SKM-1 (cell line): ENCODE measurements at regions not wholly inside any gene's neighbourhood (a gene's known extent, or its start where the extent isn't known, plus 50 kb on each side); places are given as distances from the start of the nearest gene placed in this dataset.

Source experiments
- DNase-seq: peaks from one replicate; lab custom pipeline; 2025; ENCODE audit not compliant: unreplicated experiment; lab: John Stamatoyannopoulos, UW

DNA sequence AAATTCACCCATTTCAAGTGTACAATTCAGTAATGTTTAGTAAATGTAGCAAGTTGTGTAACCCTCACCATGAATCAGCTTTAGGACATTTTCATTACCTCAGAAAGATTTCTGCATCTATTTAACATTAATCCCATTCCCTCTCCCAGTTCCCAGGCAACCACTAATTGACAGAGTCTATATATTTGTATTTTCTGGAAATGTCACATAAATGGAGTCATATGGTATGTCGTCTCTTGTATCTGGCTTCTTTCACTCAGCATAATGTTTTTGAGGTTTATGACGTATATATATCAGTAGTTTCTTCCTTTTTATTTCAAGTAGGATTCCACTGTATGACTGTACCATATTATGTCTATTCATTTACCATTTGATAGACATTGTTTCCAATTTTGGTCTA is 199.8 kb downstream of the CYB561 start:
- DNase-seq = no peak

DNA sequence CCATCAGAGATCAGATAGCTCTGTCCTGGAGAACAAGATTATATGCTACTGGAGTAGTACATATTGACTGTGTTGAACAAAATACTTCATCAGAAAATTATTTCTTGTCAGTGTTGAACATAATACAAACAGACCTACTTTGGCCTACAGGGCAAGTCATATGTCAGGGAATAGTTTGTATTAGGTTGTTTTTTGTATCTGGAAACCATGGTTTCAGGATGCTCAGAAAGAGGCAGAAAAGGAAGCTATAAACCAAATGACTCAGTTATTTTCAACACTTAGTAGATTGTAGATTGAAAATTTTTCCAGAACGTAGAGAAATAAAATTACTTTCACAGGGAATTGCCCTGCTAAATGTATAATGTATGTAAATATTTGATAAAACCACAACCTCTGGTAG is 198.4 kb downstream of the CYB561 start:
- no peak for DNase-seq

DNA sequence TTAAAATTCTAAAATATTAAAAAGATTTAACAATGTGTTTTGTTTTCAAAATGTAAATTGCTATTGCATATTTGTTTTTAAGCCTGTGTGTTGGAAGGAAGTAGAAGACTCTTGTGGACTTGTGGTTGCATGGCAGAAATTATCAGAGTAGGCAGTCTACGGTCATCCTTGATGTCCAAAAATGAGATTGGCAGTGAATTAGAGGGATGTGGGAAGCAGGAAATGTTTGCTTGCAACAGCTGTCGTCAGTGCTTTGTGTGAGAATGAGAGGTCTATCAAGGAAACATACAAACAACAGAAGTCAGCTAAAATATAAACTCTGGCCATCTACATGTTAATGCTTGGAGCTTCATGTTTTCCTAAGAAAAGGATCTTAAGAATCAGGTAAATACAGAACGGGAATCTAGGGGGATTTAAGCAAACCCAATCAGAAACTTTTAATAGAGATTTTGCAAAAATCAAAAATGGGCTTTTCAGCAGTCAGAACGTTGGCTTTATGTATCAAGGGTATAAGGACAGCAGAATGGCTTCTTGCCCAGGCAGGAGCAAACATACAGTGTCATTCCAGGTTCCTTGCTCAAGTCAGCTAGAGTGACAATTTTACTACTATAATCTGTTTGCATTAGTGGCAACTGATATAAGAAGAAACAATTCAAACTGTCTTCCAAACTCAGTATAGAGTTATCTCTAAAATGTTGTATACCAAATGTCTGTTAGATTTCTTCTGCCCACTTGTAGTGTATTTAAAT is 196.7 kb downstream of the CYB561 start:
- no peak for DNase-seq

DNA sequence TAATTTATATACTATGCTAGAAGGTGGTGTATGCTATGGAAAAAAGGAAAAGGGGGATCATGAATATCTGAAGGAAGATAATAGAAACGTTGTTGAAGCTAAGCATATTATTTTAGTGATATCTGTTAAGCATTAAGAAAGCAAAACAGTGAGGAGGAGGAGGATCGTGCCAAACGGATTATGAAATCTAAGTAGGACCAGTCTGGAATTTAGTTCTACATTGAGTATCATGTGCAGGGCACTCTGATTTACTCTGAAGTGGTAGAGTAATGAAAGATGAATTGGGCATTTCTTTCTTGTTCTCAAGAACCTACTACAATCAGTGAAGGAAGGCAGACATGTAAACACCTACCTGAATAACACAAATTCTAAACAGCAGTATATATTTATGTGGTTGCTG is 195.3 kb downstream of the CYB561 start:
- DNase-seq = no peak

DNA sequence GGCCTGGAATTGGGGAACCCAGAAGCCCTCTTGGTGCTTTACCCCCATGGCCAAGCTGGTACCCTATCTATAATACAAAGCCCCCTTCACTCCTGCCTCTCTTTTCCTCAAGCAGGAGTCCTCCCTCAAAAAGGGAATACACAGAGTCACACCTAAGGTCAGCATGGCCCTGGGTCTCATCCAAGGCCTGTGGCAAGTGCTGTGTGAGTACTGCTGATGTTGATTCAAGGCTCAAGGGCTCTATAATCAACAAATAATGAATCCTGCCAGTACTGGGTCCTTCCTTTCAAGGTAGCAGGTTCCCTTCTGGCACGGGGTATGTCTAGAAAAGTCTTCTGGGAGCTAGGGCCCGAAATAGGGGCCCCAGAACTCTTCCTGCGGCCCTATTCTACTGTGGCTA is 187.3 kb downstream of the CYB561 start:
- no peak for DNase-seq

DNA sequence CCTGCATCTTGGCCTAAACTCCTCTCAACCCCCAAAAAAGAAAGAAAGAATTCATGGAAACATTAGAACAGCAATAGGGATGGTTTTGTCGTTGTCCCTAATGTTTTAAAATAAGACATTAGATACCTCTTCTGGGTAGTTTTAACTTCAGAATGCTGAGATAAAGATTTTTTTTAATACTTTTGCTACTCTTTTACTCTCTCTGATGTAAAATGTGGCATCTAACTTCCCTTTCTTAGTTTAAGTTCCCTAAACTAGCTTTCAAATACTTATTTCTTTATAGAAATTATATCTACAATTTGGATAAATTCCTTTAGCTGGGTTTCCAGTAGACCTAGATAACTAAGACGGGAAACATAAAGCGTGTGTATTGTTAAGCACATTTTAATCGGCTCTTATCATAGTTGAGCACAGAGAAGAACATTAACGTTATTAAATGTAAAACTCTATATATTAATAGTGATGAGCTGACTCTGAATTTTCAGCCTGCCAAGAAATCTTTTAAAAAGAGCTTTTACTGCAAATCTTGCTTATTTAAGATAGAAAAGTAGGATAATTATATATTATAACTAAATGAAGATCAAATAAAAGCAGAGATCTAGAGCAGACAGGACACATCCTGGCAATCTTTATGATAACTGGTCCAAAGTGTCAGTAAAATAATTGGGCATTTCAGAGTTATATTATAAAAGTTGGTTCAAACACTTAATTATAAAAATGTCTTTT is 183.2 kb downstream of the CYB561 start:
- DNase-seq = no peak

DNA sequence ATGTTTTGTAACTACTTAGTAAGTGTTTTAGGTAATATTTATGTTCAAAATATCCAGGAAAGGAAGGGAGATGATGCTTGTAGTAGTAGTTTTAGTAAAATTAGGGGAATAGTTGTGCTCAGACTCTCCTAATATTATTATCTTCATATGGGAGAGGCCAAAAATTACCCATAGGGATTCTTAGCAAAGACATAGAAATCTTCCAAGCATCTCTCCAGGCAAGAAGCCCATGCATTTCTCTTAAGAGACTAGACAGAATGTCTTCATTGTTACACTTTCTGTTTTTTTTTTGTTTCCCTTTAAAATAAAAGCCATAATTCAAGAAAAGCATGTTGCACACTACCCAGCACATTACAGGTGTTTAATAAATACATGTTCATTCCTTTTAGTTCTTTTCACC is 180.6 kb downstream of the CYB561 start:
- no peak for DNase-seq

DNA sequence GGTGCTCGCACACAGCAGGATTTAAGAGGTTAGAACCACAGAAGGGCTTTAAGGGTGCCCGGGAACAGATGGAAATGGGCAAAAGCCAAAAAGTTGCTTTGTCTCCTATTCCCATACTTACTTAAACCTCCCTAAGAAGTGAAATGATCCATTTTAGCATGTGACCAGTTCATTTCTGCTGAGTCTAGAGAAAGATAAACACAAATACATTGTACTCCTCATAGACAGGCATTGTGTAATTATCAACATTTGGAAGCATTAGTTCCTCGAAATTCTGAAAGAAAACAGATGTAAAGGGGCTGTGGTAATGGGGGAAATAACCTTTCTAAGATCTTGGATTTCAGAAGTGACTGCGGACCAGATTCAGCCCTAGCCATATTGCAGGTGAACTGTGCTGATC is 178.3 kb downstream of the CYB561 start:
- DNase-seq = no peak

DNA sequence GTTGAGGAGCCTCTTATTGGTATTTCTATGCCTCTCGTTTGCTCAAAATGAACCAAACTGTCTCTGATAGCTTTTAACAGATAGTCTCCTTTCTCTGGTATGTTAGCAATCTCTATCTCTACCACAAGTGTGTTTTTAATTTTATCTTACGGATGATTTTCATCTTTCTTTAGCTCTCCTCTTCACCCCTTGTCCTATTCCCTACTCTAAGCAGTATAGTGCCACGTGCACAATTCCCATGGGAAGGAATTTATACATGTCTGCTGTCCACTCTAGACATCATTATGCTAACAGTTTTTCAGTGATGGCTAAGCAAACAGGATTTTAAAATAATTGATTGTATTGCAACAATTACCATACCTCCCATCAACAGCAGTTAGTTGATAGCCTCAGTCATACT is 177.3 kb downstream of the CYB561 start:
- DNase-seq = no peak

DNA sequence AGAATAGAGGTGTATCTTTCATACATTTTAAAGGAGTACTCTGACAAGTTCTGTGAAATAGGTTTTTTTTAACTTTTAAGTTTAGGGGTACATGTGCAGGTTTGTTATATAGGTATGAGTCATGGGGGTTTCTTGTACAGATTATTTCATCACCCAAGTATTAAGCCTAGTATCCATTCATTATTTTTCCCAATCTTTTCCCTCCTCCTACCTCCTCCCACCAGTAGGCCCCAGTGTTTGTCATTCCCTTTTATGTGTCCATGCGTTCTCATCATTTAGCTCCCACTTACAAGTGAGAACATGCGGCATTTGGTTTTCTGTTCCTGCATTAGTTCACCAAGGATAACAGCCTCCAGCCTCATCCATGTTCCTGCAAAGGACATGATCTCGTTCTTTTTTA is 175.5 kb downstream of the CYB561 start:
- no peak for DNase-seq

DNA sequence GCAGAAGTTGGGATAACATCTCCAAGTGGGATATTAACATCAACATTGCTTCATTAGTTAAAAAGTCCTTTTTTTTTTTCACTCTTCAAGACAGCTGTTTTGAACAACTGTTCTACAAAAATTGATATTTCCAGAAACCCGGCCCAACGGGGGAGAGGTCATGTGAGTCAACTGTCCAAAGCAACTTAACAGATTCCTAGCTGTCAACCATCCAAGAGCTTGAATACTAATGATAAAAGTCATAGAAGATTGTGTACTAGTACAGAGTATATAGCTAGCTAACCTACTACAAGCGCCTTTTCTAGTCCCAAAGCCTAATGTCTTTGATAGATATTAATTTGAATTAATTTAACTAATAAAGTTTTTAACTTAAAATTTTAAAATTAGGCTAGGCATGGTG is 172.0 kb downstream of the CYB561 start:
- DNase-seq = no peak

DNA sequence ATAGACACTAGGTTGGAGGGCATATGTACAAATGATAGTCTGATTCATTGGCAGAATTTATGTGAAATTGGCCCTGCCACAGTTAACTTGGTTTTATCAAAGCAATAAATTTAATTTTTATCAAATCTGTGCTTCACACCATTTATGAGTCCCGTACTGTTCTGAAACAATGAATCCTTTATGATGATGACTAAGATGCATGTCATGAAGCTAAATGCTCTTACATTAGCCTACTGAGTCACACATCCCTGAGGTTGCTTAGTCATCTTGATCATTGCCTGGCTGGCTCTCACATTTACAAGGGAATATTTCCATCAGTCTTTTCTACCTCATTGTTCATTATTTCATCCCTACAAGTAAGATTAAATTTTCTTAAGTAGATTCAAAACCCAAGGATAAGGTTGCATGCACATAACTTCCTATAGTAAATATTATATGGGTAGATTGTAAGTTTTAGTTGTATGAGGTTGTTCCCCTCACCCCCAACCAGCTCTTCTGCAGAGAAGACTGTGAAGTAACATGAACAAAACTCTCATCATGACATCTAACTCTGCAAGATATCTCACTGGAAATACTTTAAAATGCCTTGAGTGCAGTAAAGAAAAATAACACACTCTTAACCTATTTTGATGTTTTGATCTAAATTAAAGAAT is 170.7 kb downstream of the CYB561 start:
- DNase-seq = no peak

DNA sequence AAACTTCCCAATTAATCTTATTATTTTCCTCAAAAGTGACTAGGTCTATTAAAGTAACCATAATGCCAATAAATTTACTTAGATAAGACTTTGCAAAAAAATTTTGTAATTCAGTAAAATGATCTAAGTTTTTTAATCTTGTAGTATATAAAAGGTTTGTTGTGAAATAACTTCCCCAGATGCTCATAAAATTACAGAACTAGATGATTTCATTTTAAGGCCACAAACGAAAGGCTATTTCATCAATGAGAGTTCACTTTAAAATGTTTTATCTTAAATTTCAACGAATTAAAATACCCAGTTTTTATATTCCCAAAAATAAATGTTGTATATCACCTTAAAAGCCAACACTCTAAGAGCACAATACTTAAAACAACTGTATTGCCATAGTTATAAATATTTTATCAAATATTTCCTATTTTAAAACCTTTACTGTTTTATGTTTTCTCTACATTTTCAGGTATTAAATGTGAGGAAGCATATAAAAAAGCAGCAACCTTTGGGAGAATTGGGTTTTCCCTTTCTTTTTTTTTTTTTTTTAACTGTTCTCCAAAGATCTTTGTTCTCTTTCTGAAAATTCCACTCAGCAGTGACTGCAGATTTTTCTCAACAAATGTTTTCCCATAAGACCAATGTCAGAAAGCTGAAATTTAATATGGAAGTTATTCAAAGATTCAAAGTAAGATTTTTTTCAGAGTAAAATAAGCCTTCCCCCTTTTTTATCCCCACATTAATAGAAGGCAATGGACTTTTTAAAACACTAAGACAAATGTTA is 169.9 kb downstream of the CYB561 start:
- DNase-seq = no peak

DNA sequence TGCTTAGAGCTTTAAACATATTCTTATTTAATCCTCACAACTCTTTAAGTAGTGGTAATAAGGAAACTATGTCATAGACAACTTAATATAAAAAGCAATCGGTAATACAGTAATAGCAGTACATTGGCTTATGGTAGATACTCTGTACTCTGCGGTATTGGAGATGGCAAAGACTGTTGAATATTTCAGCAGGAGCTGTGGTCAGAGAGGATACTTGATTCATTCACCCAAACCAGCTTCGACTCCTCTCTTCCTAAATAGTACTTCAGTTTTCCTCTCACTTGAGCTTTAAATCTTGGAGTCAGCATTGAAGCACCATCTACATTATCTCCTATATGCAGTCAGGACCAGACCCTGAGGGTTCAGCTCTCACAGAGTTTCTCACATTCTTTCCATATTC is 169.3 kb downstream of the CYB561 start:
- DNase-seq = no peak

DNA sequence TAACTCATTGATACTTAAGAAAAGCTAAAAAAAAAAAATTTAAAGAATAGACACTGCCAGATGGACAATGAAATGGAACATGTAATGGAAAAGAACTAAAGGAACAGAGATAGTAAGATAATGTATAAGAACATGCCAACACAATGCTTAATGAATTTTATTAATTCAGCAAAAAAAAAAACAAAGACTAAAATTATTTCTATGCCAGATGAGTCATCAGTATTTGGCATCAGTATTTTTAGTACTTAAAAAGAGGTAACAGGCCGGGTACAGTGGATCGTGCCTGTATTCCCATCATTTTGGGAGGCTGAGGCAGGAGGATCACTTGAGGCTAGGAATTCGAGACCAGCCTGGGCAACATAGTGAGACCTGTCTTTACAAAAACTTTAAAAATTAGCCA is 168.5 kb downstream of the CYB561 start:
- no peak for DNase-seq

DNA sequence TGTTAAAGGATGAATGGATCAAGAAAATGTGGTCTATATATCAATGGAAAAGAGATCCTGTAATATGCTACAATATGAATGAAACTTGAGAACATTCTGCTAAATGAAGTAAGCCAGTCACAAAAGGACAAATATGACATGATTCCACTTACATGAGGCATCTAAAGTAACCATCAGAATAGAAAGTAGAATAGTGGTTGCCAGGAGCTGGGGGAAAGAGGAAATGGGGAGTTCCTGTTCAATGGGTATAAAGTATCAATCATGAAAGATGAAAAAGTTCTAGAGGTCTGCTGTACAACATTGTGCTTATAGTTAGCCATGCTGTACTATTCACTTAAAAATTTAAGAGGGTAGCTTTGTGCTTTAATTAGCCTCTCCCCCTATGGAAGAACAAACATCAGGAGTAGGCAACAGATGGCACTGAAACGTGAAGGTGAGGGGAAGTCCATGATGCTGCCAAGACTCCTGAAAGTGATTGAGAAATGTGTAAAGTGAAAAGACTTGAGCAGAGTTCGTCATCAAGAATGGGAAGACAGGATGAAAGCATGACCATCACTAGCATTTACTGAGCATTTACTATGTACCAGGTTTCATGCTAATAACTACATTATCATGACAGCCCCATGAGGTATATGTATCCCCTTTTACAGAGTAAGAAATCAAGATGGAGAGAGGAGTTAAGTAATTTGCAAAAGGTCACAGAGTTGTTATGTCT is 167.2 kb downstream of the CYB561 start:
- DNase-seq = no peak

DNA sequence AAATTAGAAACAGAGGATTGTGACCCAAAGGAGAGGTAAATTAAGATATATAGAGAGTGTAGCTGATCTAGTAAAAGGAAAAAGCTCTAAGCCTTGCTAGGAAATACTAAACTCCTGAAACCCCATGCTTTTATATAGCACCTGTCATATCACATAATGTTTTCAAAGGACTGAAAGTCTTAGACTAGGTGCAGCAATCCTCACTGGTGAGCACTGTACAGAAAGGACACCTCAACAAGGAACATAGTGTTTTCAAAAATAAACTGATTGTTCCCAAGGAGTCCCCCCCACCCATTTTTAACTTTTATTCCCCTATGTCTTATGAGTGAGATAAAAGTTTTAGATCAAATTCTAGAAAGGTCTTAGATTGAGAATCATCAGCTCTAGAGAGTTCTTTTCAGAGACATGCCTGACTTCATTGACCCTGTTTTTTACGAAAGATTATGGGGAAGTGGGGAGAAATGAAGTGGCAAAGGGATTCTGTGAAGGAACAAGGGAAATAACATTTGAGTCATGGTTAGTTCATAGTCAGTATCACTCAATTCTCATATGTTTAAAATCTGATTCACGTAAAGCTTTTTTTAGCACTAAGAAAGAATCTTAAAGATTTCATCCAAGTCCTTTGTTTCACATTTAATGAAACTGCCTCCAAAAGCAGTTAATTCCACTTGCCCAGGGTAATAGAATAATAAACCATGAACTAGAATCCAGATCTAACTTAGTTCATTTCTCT is 166.4 kb downstream of the CYB561 start:
- no peak for DNase-seq

DNA sequence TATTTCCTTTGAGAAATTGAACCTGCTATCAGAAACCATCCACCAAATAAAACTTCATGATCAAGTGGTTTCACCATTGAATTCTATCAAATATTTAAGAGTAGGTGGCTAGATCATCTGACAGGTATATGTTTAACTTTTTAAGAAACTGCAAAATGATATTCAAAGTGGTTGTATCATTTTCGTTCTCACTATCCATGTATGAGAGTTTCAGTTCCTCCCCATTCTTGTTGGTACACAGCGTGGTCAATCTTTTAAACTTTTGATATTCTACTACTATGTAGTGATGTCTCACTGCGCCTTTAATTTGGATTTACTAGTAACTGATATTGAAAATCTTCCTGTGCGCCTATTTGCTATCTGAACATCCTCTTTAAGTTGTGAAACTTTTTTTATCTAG is 163.7 kb downstream of the CYB561 start:
- DNase-seq = no peak

DNA sequence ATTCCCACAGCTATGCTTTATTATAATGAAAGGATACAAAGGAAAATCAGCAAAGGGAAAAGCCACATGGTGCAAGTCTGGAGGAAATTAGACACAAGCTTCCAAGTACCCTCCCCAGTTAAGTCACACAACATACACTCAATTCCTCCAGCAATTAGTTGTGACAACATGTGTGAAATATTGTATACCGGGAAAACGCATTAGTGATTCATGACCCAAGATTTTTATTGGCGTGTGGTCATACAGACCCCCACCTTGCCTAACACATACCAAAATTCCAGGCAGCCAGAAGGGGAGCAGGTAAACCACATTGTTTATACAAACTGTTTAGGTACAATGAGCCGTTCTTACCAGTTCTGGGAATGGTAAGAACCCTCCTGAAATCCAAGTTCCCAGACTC is 160.6 kb downstream of the CYB561 start:
- DNase-seq = no peak

DNA sequence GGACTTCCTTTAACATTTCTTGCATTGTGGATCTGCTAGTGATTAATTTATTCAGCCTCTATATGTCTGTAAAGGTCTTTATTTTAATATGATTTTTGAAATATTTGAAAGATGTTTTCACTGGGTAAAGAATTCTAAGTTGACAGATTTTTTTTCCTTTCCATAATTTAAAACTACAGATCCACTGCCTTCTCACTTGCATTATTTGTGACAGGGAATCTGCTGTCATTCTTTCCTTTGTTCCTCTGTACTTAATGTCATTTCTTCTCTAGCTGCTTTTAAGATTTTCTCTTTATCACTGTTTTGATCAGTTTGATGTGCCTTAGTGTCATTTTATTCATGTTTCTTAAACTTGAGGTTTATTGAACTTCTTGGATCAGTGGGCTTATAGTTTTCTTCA is 159.9 kb downstream of the CYB561 start:
- DNase-seq = no peak
